CD4-positive, alpha-beta T cell treated with Interleukin-10 for 1 hour (primary cell): ENCODE measurements at regions not wholly inside any gene's neighbourhood (a gene's known extent, or its start where the extent isn't known, plus 50 kb on each side); places are given as distances from the start of the nearest gene placed in this dataset.

Experiments
- DNase-seq: peaks from one replicate; pipeline ENCODE4 v3.0.0-alpha.2; 2020

- no peak for DNase-seq
Observed at GRCh38 chr9:38118862-38119438, 49.9 kb upstream of the SHB start.
